ENCODE measurements at regions not wholly inside any gene's neighbourhood (a gene's known extent, or its start where the extent isn't known, plus 50 kb on each side); places are given as distances from the start of the nearest gene placed in this dataset.

DNA sequence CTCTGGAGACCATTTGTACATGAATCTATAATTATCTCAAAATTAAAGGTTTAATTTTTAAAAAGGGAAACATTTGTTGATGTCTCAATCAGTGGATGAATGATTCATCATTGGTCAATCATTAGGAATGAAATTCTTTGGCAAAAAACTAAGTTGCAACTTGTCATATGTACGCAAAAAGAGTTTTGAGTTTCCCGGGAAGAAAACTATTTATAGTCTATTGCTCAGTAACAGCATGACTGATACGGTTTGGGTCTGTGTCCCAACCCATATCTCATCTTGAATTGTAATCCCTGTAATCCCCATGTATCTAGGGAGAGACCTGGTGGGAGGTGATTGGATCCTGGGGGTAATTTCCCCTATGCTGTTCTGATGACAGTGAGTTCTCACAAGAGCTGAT lies 765.8 kb upstream of the ROBO1 start:
- TF ChIP-seq, protein P1, sequence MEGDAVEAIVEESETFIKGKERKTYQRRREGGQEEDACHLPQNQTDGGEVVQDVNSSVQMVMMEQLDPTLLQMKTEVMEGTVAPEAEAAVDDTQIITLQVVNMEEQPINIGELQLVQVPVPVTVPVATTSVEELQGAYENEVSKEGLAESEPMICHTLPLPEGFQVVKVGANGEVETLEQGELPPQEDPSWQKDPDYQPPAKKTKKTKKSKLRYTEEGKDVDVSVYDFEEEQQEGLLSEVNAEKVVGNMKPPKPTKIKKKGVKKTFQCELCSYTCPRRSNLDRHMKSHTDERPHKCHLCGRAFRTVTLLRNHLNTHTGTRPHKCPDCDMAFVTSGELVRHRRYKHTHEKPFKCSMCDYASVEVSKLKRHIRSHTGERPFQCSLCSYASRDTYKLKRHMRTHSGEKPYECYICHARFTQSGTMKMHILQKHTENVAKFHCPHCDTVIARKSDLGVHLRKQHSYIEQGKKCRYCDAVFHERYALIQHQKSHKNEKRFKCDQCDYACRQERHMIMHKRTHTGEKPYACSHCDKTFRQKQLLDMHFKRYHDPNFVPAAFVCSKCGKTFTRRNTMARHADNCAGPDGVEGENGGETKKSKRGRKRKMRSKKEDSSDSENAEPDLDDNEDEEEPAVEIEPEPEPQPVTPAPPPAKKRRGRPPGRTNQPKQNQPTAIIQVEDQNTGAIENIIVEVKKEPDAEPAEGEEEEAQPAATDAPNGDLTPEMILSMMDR (IDR thresholded peaks at IDR 0.05): no peak
- no peak for TF ChIP-seq POLR2A (IDR thresholded peaks at IDR 0.05)
